Thoracic aorta (tissue), 2 donors: ENCODE measurements at regions not wholly inside any gene's neighbourhood (a gene's known extent, or its start where the extent isn't known, plus 50 kb on each side); places are given as distances from the start of the nearest gene placed in this dataset.
"Not testable (repeated sequence)": the region's sequence is repeated elsewhere in the genome, so short reads cannot be mapped to it uniquely, and the experiment has no call there.

Experiments used
- ATAC-seq: fragments of 150-250 bp; one replicate; pipeline ENCODE4 v1.8.0; 2017; ENCODE audit warnings: low read depth; ENCODE audit not compliant: insufficient number of reproducible peaks, low FRiP score
- DNase-seq: peaks from one replicate; pipeline ENCODE4 v3.0.0-alpha.2; 2020; ENCODE audit warnings: low spot score
- H3K27ac ChIP-seq, 2 donors: fragments of 200-600 bp; sonication (generic); 1 replicate in 1 of 2; 2 replicates in 1 of 2; pipeline ENCODE4 v1.5.1; 2016; ENCODE audit warnings: mild to moderate bottlenecking in 2 of 2, moderate library complexity in 2 of 2
- H3K27me3 ChIP-seq: fragments of 200-600 bp; sonication (generic); replicated peaks from 2 replicates; pipeline ENCODE4 v1.6.0; 2016; ENCODE audit warnings: mild to moderate bottlenecking; ENCODE audit not compliant: insufficient read depth
- H3K36me3 ChIP-seq: fragments of 200-600 bp; sonication (generic); one replicate; pipeline ENCODE4 v1.5.1; 2016
- H3K4me1 ChIP-seq, 2 donors: fragments of 200-600 bp; sonication (generic); 1 replicate in 1 of 2; 2 replicates in 1 of 2; pipeline versions ENCODE4 v1.5.1 to v1.6.0; 2016; ENCODE audit warnings: low read depth in 2 of 2, mild to moderate bottlenecking in 1 of 2; ENCODE audit not compliant: control insufficient read depth in 1 of 2
- H3K4me3 ChIP-seq: fragments of 200-600 bp; sonication (generic); 2 replicates; pipeline ENCODE4 v1.5.1; 2016; ENCODE audit warnings: mild to moderate bottlenecking
- H3K9me3 ChIP-seq: fragments of 200-600 bp; sonication (generic); 2 replicates; pipeline ENCODE4 v1.5.1; 2016
- CTCF ChIP-seq: fragments of 200-600 bp; sonication (generic); IDR thresholded peaks from one replicate; pipeline ENCODE4 v1.5.1; 2019; ENCODE audit warnings: antibody characterized with exemption

DNA sequence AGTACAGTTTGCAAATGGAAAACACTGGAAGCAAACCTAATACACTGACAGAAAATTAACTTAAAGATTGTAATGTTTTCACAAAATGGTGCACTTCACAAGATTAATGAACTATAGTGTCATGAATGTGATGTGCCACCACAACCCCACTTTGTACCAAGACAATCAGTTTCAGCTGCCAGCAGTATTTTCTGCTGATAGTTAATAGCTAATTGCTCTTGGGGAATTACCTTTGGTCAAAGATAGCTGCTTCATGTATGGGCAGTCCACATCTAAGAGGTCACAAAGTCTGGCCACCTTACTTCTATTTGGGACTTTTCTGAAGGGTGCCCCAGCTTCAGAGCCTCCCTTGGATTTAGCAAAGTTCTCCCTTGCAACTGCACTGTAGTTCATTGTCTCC lies 254.0 kb downstream of the CALCRL start:
- Histone ChIP-seq H3K27me3 (no peaks in the 10 kb centered on the region), H3K4me3 (no peak overlapping the region), H3K9me3 (no peaks in the 10 kb centered on the region), H3K36me3 (no peaks in the 10 kb centered on the region), H3K27ac (no peak overlapping the region), H3K4me1 (peaks cover 0 to 2% of the 10 kb centered on the region in 2 donors)
- ATAC-seq (no peak), DNase-seq (no peak)
- no peak for TF ChIP-seq CTCF

GRCh38 chr2:187188783-187189631 lies 259.0 kb downstream of the CALCRL start:
- Histone ChIP-seq H3K36me3 (no peaks in the 10 kb centered on the region), H3K4me1 (peaks cover 0 to 2% of the 10 kb centered on the region in 2 donors), H3K9me3 (no peaks in the 10 kb centered on the region), H3K4me3 (peak overlapping the region; percentile 14), H3K27ac (no peak overlapping the region), H3K27me3 (no peaks in the 10 kb centered on the region)
- no peak for TF ChIP-seq CTCF
- DNase-seq (no peak), ATAC-seq (no peak)

DNA sequence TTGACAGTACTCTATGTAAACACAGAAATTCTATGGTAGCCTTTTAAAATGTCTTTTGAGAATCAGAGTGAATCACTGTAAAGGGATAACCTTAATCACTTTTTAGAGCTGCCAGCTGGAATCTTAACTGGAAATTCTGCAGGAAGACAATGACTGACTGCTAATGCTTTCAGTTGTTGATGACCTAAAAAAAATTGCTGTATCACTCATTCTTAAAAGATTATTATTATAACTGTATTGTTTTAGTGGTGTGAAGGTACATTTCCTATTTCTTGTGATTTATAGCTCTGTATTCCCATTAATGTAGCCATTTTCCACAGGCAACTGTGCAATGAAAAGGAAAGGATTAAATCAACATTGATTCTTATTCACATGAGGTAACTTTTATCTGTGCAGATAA lies 260.5 kb downstream of the CALCRL start:
- DNase-seq: no peak
- Histone ChIP-seq H3K27me3 (no peaks in the 10 kb centered on the region), H3K9me3 (peaks cover 5% of the 10 kb centered on the region), H3K4me3 (no peak overlapping the region), H3K4me1 (peaks cover 0 to 2% of the 10 kb centered on the region in 2 donors), H3K27ac (no peak overlapping the region), H3K36me3 (no peaks in the 10 kb centered on the region)
- no peak for TF ChIP-seq CTCF
- no peak for ATAC-seq

- no peak overlapping the region for H3K4me3 ChIP-seq
- H3K36me3 ChIP-seq: no peaks in the 10 kb centered on the region
- no peak for ATAC-seq
- TF ChIP-seq CTCF: no peak
- no peak for DNase-seq
- H3K27ac ChIP-seq: no peak overlapping the region
- no peaks in the 10 kb centered on the region for H3K4me1 ChIP-seq
- H3K9me3 ChIP-seq: peaks cover 6% of the 10 kb centered on the region
- H3K27me3 ChIP-seq: no peaks in the 10 kb centered on the region
Observed at GRCh38 chr2:187180529-187180928, 267.5 kb downstream of the CALCRL start.

GRCh38 chr2:187178876-187179275 lies 269.2 kb downstream of the CALCRL start:
- not testable (repeated sequence) for H3K4me3 ChIP-seq, DNase-seq, H3K27ac ChIP-seq, H3K36me3 ChIP-seq, H3K4me1 ChIP-seq, H3K27me3 ChIP-seq, H3K9me3 ChIP-seq, ATAC-seq

DNA sequence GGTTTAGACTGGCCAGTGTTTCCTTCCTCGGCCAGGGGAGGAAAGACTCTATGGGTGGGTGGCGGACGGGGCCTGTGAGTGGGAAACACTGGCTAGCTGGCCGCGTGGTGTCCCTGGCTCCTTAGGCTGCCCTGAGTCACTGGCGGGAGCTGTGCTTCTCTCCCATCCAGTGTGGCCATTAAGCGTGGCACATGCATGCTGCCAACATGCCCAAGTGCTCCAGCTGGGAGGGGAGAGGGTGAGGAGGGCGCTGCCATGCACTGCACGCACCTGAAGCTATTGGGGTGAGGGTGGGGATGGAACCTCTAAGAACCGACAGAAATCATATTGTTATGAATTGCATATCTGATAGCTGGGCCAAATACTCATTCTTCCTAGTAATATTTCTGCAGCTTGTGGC lies 270.8 kb downstream of the CALCRL start:
- TF ChIP-seq CTCF: no peak
- ATAC-seq (no peak), DNase-seq (no peak)
- Histone ChIP-seq H3K27me3 (no peaks in the 10 kb centered on the region), H3K27ac (no peak overlapping the region), H3K36me3 (no peaks in the 10 kb centered on the region), H3K4me1 (no peaks in the 10 kb centered on the region), H3K9me3 (no peaks in the 10 kb centered on the region), H3K4me3 (no peak overlapping the region)
